Transverse colon (tissue), 4 donors: ENCODE measurements at regions not wholly inside any gene's neighbourhood (a gene's known extent, or its start where the extent isn't known, plus 50 kb on each side); places are given as distances from the start of the nearest gene placed in this dataset.

ENCODE experiments used
- DNase-seq: peaks from one replicate; pipeline ENCODE4 v3.0.0-alpha.2; 2019
- H3K27ac ChIP-seq, 4 donors: fragments of 200-600 bp; sonication (generic); 2 replicates each; pipeline ENCODE4 v1.5.1; 2016 to 2018; ENCODE audit warnings: inconsistent platforms in 4 of 4
- H3K27me3 ChIP-seq: fragments of 200-600 bp; sonication (generic); 2 replicates; pipeline ENCODE4 v1.5.1; 2017; ENCODE audit warnings: inconsistent platforms
- H3K36me3 ChIP-seq, 4 donors: fragments of 200-600 bp; sonication (generic); 2 replicates each; pipeline ENCODE4 v1.5.1; 2017 to 2019; ENCODE audit warnings: inconsistent platforms in 4 of 4
- H3K4me1 ChIP-seq, 4 donors: fragments of 200-600 bp; sonication (generic); 2 replicates each; pipeline ENCODE4 v1.5.1; 2017 to 2020; ENCODE audit warnings: inconsistent platforms in 4 of 4
- H3K4me3 ChIP-seq, 4 donors: fragments of 200-600 bp; sonication (generic); 1 replicate in 1 of 4; 2 replicates in 3 of 4; pipeline versions ENCODE4 v1.5.1 to v1.6.1; 2017 to 2019; ENCODE audit warnings: inconsistent platforms in 4 of 4
- H3K9me3 ChIP-seq, 2 donors: fragments of 200-600 bp; sonication (generic); 2 replicates each; pipeline ENCODE4 v1.5.1; 2017 to 2019; ENCODE audit warnings: inconsistent platforms in 2 of 2
- CTCF ChIP-seq, 5 experiments: fragments of 200-600 bp in 3 of 5; fragments of 450-650 bp in 2 of 5; sonication (generic) in 3 of 5; IDR thresholded peaks; 1 replicate in 2 of 5; 2 replicates in 3 of 5; pipeline ENCODE4 v1.5.1; 2016 to 2017; ENCODE audit warnings: antibody characterized with exemption in 5 of 5, inconsistent platforms in 3 of 5, mild to moderate bottlenecking in 2 of 5, moderate library complexity in 1 of 5
- EP300 ChIP-seq: sonication (generic); formaldehyde crosslinking; IDR thresholded peaks from one replicate; pipeline ENCODE4 v1.6.1; 2017; ENCODE audit warnings: antibody characterized with exemption, low read depth
- POLR2A ChIP-seq: fragments of 450-650 bp; IDR thresholded peaks from one replicate; pipeline ENCODE4 v1.6.1; 2016; ENCODE audit warnings: antibody characterized with exemption, mild to moderate bottlenecking, moderate library complexity
- POLR2AphosphoS5 ChIP-seq, 3 donors: sonication (generic); formaldehyde crosslinking; IDR thresholded peaks; one replicate each; pipeline ENCODE4 v1.6.1; 2016; ENCODE audit warnings: antibody characterized with exemption in 3 of 3
- WGBS, 2 donors: methylation state at CpG; one replicate each; pipeline ENCODE4 v1.1.5; 2018; ENCODE audit warnings: low coverage in 1 of 2; 5-methylcytosine and 5-hydroxymethylcytosine counted together
- in situ Hi-C, 4 donors: fragments of 200-750 bp; cut with MboI; loops; one replicate each; pipeline versions ENCODE4 v1.15.0 to v1.15.1; 2017; ENCODE audit warnings: low sequenced_read_pairs in 3 of 4, low pct_ligation_motif_present in 1 of 4, low pct_unique_long_range_greater_than_20kb in 1 of 4
- intact Hi-C: fragments of 100-400 bp; cut with DNase I; formaldehyde crosslinking; loops from one replicate; pipeline ENCODE4 v1.15.1; 2023; ENCODE audit warnings: low total_unique reads

GRCh38 chr12:127912035-127912665 lies 354.8 kb upstream of the TMEM132C start:
- WGBS, 2 donors, result 85 to 89% methylated on average over 10 to 11 of the region's 11 CpGs
- Histone ChIP-seq H3K27ac (no peak overlapping the region), H3K36me3 (no peaks in the 10 kb centered on the region), H3K27me3 (no peaks in the 10 kb centered on the region), H3K4me1 (no peaks in the 10 kb centered on the region), H3K9me3 (no peaks in the 10 kb centered on the region), H3K4me3 (no peak overlapping the region)
- no peak for DNase-seq
- intact Hi-C loops, result no loop called here
- TF ChIP-seq EP300, result no peak
- TF ChIP-seq CTCF (IDR thresholded peaks at IDR 0.05), result no peak
- no peak for TF ChIP-seq POLR2A
- no peak for TF ChIP-seq POLR2AphosphoS5 (IDR thresholded peaks at IDR 0.05)
- in situ Hi-C loops, result no loop called here

- intact Hi-C loops, result no loop called here
These were observed 343.5 kb upstream of the TMEM132C start for GRCh38 chr12:127923501-127923900.

GRCh38 chr12:127925971-127926370 lies 341.0 kb upstream of the TMEM132C start:
- no peak for TF ChIP-seq EP300
- no peak for TF ChIP-seq POLR2AphosphoS5 (IDR thresholded peaks at IDR 0.05)
- no peak for TF ChIP-seq POLR2A
- TF ChIP-seq CTCF (IDR thresholded peaks at IDR 0.05), result peak in 3 of 5 experiments; percentile 21 to 42 (median 35)
- no peaks in the 10 kb centered on the region for H3K36me3 ChIP-seq
- WGBS, 2 donors, result 25 to 36% methylated on average over 4 of the region's 4 CpGs
- H3K4me1 ChIP-seq, result peaks cover 8 to 20% (median 17%) of the 10 kb centered on the region in 4 donors
- no peak overlapping the region for H3K27ac ChIP-seq
- no peaks in the 10 kb centered on the region for H3K9me3 ChIP-seq
- no peak overlapping the region for H3K4me3 ChIP-seq
- intact Hi-C loops (no loop called here), in situ Hi-C loops (no loop called here)
- H3K27me3 ChIP-seq, result no peaks in the 10 kb centered on the region
- DNase-seq, result peak; percentile 25

More at GRCh38 chr12:127923501-127923900, 343.5 kb upstream of the TMEM132C start:
- no peaks in the 10 kb centered on the region for H3K9me3 ChIP-seq
- WGBS, 2 donors, result 84% methylated on average over 6 of the region's 6 CpGs; no CpG with 5 or more reads in 1 of the 2 donors
- in situ Hi-C loops, result no loop called here
- no peak overlapping the region for H3K4me3 ChIP-seq
- no peak for TF ChIP-seq POLR2AphosphoS5 (IDR thresholded peaks at IDR 0.05)
- no peak for TF ChIP-seq POLR2A
- no peak for TF ChIP-seq CTCF (IDR thresholded peaks at IDR 0.05)
- no peak for TF ChIP-seq EP300
- H3K4me1 ChIP-seq, result peaks cover 4 to 6% (median 6%) of the 10 kb centered on the region in 4 donors
- H3K27ac ChIP-seq, result no peak overlapping the region
- no peak for DNase-seq
- no peaks in the 10 kb centered on the region for H3K36me3 ChIP-seq
- H3K27me3 ChIP-seq, result no peaks in the 10 kb centered on the region

- Histone ChIP-seq H3K27ac (peak overlapping the region in 1 of 4 donors; percentile 22), H3K36me3 (no peaks in the 10 kb centered on the region), H3K4me3 (no peak overlapping the region), H3K27me3 (no peaks in the 10 kb centered on the region), H3K9me3 (no peaks in the 10 kb centered on the region), H3K4me1 (peaks cover 8 to 20% (median 17%) of the 10 kb centered on the region in 4 donors)
- no peak for DNase-seq
- TF ChIP-seq CTCF (IDR thresholded peaks at IDR 0.05), result no peak
- TF ChIP-seq POLR2AphosphoS5 (IDR thresholded peaks at IDR 0.05), result no peak
- no peak for TF ChIP-seq POLR2A
- no peak for TF ChIP-seq EP300
- intact Hi-C loops, result no loop called here
- 39 to 56% methylated on average over 5 of the region's 5 CpGs for WGBS, 2 donors
- in situ Hi-C loops, result no loop called here
These were observed 338.8 kb upstream of the TMEM132C start for GRCh38 chr12:127928178-127928577.
